AG09319 (cell line): ENCODE measurements at regions not wholly inside any gene's neighbourhood (a gene's known extent, or its start where the extent isn't known, plus 50 kb on each side); places are given as distances from the start of the nearest gene placed in this dataset.

ENCODE experiments used
- DNase-seq: peaks from one replicate; pipeline ENCODE4 v3.0.0-alpha.2; 2010; ENCODE audit warnings: low read depth; ENCODE audit errors: extremely low read depth
- TF ChIP-seq, protein P1 (sequence below): IDR thresholded peaks from 2 replicates; pipeline ENCODE4 v1.5.1; 2011; ENCODE audit warnings: low read depth, mild to moderate bottlenecking, inconsistent platforms, low read length, moderate library complexity

DNA sequence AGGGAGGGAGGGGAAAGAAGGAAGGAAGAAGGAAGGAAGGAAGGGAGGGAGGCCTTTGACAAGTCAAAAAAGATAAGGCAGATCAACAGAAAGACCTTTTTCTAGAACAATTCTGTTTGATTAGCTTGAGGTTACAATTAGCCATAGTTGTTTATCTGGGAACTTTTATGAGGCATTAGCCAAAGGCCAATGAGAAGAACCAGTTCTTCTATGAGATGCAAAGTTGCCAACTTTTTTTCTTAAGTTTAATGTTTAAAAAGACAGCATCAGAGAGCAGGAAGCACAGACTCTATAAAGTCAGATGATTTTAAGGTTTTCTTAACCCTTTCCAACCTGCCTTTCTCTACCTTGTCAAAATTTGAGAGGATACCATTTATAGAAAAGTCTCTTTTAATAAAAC is 301.3 kb upstream of the NR2F2 start:
- TF ChIP-seq, protein P1, sequence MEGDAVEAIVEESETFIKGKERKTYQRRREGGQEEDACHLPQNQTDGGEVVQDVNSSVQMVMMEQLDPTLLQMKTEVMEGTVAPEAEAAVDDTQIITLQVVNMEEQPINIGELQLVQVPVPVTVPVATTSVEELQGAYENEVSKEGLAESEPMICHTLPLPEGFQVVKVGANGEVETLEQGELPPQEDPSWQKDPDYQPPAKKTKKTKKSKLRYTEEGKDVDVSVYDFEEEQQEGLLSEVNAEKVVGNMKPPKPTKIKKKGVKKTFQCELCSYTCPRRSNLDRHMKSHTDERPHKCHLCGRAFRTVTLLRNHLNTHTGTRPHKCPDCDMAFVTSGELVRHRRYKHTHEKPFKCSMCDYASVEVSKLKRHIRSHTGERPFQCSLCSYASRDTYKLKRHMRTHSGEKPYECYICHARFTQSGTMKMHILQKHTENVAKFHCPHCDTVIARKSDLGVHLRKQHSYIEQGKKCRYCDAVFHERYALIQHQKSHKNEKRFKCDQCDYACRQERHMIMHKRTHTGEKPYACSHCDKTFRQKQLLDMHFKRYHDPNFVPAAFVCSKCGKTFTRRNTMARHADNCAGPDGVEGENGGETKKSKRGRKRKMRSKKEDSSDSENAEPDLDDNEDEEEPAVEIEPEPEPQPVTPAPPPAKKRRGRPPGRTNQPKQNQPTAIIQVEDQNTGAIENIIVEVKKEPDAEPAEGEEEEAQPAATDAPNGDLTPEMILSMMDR: no peak
- DNase-seq: no peak

DNA sequence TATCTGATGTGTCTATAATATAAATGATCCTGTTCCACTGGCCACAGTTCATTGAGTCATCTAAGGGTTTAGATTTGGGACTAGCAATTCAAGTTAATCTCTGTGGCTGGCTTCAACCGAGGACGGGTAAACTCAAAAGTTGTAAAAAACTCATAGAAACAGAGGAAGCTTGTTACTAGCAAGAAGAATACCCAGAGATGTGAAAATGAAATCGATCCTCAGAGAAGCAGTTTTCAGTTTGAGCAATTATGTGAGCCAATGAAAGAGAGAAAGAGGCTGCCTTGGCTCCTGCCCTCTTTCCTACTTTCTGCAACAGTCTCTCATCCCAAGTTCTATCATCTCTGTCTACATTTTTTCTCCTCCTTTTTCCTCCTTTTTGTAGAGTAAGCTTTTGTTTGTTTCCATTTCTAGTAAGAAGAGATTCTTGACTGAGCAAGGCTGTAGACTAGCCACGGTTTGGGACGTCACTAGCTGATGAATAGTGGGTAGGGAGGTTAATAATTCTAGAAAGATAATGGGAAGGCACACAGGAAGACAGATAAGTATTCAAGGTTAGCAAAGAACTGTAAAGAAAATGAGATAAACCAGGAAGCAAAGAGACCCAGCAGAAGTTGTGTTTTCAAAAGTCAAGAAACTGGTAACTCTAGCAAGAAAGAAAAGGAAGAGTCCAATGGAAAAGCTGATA is 298.9 kb upstream of the NR2F2 start:
- DNase-seq: no peak
- TF ChIP-seq, protein P1: no peak

DNA sequence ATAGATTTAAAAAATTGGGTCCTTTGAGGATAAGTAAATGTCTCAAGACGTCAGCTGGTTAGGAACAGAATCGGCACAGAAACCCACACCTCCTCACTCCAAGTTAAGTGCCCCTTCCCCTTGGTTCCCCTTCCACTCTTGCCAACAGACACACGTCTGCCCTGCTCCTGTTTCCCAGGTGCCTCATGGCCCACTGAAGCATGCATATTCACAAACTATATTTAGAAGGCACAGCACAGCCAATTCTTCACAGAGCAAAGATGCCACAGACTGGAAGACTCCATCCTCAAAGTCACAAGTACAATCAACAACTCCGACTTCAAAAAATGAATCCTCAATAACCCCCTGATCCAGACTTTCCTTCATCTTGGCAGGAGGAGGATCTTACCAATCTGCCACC is 295.4 kb upstream of the NR2F2 start:
- TF ChIP-seq, protein P1: no peak
- no peak for DNase-seq

DNA sequence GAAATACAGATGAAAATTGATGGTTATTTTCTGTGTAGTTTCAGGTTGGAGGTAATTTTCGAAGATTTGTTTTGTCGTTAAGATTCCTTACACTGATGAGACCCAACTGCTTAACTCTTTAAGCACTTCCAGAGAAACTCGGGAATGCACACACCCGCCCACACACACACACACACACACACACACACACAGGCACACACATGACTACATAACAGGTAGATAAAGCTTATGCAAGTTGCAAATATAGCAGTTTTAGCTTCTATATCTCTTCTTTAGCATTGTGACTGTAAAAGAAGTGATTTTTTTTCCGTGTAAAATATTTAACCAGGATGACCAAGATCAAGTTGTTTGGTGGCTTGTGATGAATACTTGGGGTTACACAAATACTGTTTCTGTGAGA is 294.9 kb upstream of the NR2F2 start:
- TF ChIP-seq, protein P1: no peak

DNA sequence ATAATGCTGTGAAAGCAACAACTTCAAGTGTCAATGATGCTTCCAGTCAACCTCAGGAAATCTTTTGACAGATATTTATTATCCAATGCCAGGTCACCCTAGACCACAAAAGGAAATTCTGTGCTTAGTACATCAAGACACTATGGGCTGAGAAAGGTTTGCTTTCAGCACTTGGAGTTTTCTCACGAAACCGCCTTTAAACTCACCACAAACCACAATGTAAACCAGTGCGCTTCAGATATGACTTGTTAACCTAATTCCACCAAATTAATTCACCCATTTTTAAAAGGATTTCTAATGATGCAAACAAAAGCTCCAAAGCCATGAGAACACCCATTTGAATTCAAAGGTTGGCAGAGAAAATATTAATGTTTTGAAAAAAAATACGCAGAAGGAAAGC is 292.9 kb upstream of the NR2F2 start:
- TF ChIP-seq, protein P1: no peak
- no peak for DNase-seq

More for the DNA sequence above, 294.9 kb upstream of the NR2F2 start:
- no peak for DNase-seq

DNA sequence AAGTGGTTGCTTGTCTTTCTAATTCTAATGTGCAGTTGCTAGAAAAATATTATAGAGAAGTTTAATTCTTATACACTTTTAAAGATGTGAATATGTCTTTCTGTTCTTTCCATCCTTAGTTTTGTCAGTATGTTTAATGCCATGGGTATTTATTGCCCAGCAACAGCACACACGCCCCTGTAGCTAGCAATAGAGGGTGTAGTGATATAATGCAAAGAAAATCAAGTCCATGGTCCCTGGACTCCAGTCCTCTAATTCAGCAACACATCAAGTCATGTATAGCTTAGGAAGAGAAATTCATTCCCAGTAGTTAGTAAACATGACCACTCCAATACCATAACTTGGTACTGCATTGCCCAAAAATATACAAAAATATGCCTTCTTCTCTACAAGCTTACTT is 292.4 kb upstream of the NR2F2 start:
- DNase-seq: no peak
- TF ChIP-seq, protein P1: no peak

DNA sequence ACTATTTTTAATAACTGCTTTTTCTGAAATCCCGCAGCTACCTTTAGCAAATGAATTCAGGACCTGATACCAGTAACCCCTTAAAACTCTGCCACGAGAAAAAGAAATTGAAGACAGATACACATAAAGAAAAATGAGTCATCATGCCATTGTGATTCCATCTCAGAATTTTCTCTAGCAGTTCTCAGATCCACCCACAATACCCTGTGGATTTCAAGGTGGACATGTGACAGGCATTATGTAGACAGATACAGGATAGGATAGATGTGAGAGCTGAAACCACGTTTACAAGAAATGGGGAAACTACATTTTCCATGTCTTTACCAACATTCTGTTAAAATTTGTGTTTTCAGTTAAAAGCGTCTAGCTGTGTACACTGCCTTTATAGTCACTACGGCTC is 291.9 kb upstream of the NR2F2 start:
- no peak for DNase-seq
- TF ChIP-seq, protein P1: no peak
